NCI-H2081 (cell line): ENCODE measurements at regions not wholly inside any gene's neighbourhood (a gene's known extent, or its start where the extent isn't known, plus 50 kb on each side); places are given as distances from the start of the nearest gene placed in this dataset.
"Not testable (repeated sequence)": the region's sequence is repeated elsewhere in the genome, so short reads cannot be mapped to it uniquely, and the experiment has no call there.

Experiments used
- DNase-seq, 2 experiments: peaks; one replicate each; lab custom pipeline; 2025; lab: John Stamatoyannopoulos, UW

- DNase-seq = no peak
These were observed 153.8 kb downstream of the DEPDC1B start for GRCh38 chr5:60546207-60546606.

- no peak for DNase-seq
These were observed 154.4 kb downstream of the DEPDC1B start for GRCh38 chr5:60545551-60545950.

GRCh38 chr5:60544142-60544541, 155.8 kb downstream of the DEPDC1B start:
- no peak for DNase-seq

GRCh38 chr5:60541980-60542379, 158.0 kb downstream of the DEPDC1B start:
- DNase-seq = no peak

GRCh38 chr5:60540856-60541805, 158.8 kb downstream of the DEPDC1B start:
- no peak for DNase-seq

- DNase-seq = no peak
These were observed 160.8 kb downstream of the DEPDC1B start for GRCh38 chr5:60538955-60539866.

GRCh38 chr5:60538426-60538825, 161.5 kb downstream of the DEPDC1B start:
- no peak for DNase-seq

GRCh38 chr5:60535951-60536350, 164.0 kb downstream of the DEPDC1B start:
- DNase-seq = no peak

GRCh38 chr5:60535198-60535597, 164.8 kb downstream of the DEPDC1B start:
- DNase-seq = no peak

GRCh38 chr5:60533789-60534188, 166.2 kb downstream of the DEPDC1B start:
- no peak for DNase-seq

- DNase-seq = not testable (repeated sequence)
These were observed 167.2 kb downstream of the DEPDC1B start for GRCh38 chr5:60532796-60533195.

- DNase-seq = not testable (repeated sequence)
These were observed 169.7 kb downstream of the DEPDC1B start for GRCh38 chr5:60530144-60530848.

- DNase-seq = no peak
These were observed 171.0 kb downstream of the DEPDC1B start for GRCh38 chr5:60529001-60529400.

- DNase-seq = no peak
These were observed 172.9 kb downstream of the DEPDC1B start for GRCh38 chr5:60527072-60527471.

- no peak for DNase-seq
These were observed 173.6 kb downstream of the DEPDC1B start for GRCh38 chr5:60526336-60526875.

GRCh38 chr5:60522292-60522905, 177.6 kb downstream of the DEPDC1B start:
- no peak for DNase-seq

- DNase-seq = no peak
These were observed 178.3 kb downstream of the DEPDC1B start for GRCh38 chr5:60521376-60522291.

- no peak for DNase-seq
These were observed 179.3 kb downstream of the DEPDC1B start for GRCh38 chr5:60520451-60521227.

- no peak for DNase-seq
These were observed 180.6 kb downstream of the DEPDC1B start for GRCh38 chr5:60519372-60519771.
